ENCODE measurements at regions not wholly inside any gene's neighbourhood (a gene's known extent, or its start where the extent isn't known, plus 50 kb on each side); places are given as distances from the start of the nearest gene placed in this dataset.

DNA sequence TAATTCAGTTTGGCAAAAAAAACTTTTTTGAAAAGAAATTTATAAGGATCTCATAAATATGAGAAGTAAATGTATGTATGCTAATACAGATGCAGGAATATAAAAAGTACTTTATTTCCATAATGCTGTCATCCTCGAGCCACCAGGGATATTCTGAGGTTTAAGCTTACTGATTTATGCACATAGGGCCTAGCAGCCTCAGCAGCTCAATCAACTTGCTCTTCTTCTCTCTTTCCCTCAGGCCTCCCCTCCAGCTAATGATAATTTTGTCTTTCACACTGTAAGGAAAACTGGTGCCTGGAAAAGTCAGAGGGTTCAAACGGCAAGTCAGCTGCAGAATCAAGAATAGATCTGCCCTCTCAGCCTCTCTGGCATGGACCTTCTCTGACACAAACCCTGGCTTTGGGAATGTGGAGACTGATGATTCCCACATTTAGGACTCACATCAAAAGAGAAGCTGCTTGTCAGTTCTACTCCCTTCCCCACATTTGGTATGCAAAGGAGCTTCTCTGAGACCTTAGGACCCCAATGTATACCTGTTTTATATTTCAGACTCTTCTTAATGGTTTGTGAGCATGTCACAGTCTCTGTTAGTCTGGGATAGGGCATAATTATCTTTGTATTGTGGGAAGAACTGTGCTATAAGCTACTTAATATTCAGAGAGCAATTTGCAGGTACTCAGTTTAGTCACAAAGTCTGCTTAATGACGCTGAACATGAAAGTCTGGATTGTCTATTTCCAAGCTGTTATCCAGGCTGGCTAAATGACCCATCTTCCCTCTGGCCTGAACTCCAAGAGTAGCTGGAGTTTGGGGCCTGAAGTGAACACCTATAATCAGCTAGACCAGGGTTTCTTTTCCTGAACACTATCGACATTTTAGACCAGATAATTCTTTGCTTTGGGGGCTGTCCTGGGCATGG lies 52.1 kb upstream of the DIPK1A start:
- no peaks in the 10 kb centered on the region for H3K36me3 ChIP-seq
- DNase-seq (ENCODE audit: low spot score in 2 of 2): no peak
- H3K9me3 ChIP-seq: no peaks in the 10 kb centered on the region
- no peaks in the 10 kb centered on the region for H3K4me1 ChIP-seq
- TF ChIP-seq POLR2A (IDR thresholded peaks at IDR 0.05) (no peak), POLR2AphosphoS5 (IDR thresholded peaks at IDR 0.05) (no peak)
- TF ChIP-seq, protein P1, sequence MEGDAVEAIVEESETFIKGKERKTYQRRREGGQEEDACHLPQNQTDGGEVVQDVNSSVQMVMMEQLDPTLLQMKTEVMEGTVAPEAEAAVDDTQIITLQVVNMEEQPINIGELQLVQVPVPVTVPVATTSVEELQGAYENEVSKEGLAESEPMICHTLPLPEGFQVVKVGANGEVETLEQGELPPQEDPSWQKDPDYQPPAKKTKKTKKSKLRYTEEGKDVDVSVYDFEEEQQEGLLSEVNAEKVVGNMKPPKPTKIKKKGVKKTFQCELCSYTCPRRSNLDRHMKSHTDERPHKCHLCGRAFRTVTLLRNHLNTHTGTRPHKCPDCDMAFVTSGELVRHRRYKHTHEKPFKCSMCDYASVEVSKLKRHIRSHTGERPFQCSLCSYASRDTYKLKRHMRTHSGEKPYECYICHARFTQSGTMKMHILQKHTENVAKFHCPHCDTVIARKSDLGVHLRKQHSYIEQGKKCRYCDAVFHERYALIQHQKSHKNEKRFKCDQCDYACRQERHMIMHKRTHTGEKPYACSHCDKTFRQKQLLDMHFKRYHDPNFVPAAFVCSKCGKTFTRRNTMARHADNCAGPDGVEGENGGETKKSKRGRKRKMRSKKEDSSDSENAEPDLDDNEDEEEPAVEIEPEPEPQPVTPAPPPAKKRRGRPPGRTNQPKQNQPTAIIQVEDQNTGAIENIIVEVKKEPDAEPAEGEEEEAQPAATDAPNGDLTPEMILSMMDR (IDR thresholded peaks at IDR 0.05): no peak
- no peaks in the 10 kb centered on the region for H3K27me3 ChIP-seq
- intact Hi-C loops (cut with DNase I; ENCODE audit: low total_unique reads): no loop called here
- H3K27ac ChIP-seq: no peak overlapping the region
- no peak overlapping the region for H3K4me3 ChIP-seq

GRCh38 chr1:93014168-93014567 lies 52.9 kb upstream of the DIPK1A start:
- Histone ChIP-seq H3K36me3 (no peaks in the 10 kb centered on the region), H3K4me3 (no peak overlapping the region)

DNA sequence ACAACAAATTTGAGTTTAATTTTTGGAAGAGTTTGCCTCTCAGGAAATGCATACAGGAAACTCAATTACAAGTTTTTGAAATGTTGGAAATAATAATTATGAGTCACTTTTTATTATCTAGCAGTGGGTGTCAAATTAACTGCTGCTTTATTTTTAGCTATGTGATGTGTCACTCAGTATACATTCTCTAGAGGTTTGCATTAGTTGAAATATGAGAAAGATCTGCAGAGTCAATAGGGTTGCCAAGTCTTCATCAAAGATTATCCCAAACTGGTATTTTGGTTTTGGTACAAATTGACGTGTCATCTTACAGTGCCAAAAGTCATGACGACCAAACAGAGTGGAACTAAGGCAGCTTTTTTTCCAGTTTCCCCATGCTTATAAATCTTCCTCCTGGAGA lies 54.3 kb upstream of the DIPK1A start:
- no peak for DNase-seq (ENCODE audit: low spot score in 2 of 2)
- TF ChIP-seq POLR2AphosphoS5 (IDR thresholded peaks at IDR 0.05): no peak
- TF ChIP-seq, protein P1 (IDR thresholded peaks at IDR 0.05): no peak
- no peak for TF ChIP-seq POLR2A (IDR thresholded peaks at IDR 0.05)

More at GRCh38 chr1:93014168-93014567, 52.9 kb upstream of the DIPK1A start:
- Histone ChIP-seq H3K27ac (no peak overlapping the region), H3K4me1 (no peaks in the 10 kb centered on the region), H3K27me3 (no peaks in the 10 kb centered on the region), H3K9me3 (no peaks in the 10 kb centered on the region)
- intact Hi-C loops (cut with DNase I; ENCODE audit: low total_unique reads): no loop called here
- no peak for DNase-seq (ENCODE audit: low spot score in 2 of 2)
- TF ChIP-seq, protein P1 (IDR thresholded peaks at IDR 0.05): no peak
- TF ChIP-seq POLR2A (IDR thresholded peaks at IDR 0.05): no peak
- TF ChIP-seq POLR2AphosphoS5 (IDR thresholded peaks at IDR 0.05): no peak

GRCh38 chr1:93016171-93016570 lies 54.9 kb upstream of the DIPK1A start:
- intact Hi-C loops (cut with DNase I; ENCODE audit: low total_unique reads): no loop called here
- no peak for DNase-seq (ENCODE audit: low spot score in 2 of 2)

More for the DNA sequence above, 54.3 kb upstream of the DIPK1A start:
- H3K36me3 ChIP-seq: no peaks in the 10 kb centered on the region
- no peak overlapping the region for H3K27ac ChIP-seq
- H3K4me1 ChIP-seq: no peaks in the 10 kb centered on the region
- H3K27me3 ChIP-seq: no peaks in the 10 kb centered on the region
- intact Hi-C loops (cut with DNase I; ENCODE audit: low total_unique reads): no loop called here
- H3K9me3 ChIP-seq: no peaks in the 10 kb centered on the region
- no peak overlapping the region for H3K4me3 ChIP-seq

More at GRCh38 chr1:93016171-93016570, 54.9 kb upstream of the DIPK1A start:
- Histone ChIP-seq H3K9me3 (no peaks in the 10 kb centered on the region), H3K36me3 (no peaks in the 10 kb centered on the region), H3K27me3 (no peaks in the 10 kb centered on the region), H3K4me1 (no peaks in the 10 kb centered on the region), H3K4me3 (no peak overlapping the region), H3K27ac (no peak overlapping the region)
- TF ChIP-seq POLR2A (IDR thresholded peaks at IDR 0.05) (no peak), POLR2AphosphoS5 (IDR thresholded peaks at IDR 0.05) (no peak)
- TF ChIP-seq, protein P1 (IDR thresholded peaks at IDR 0.05): no peak

All from breast epithelium (tissue), 4 donors.